A673 (cell line): ENCODE measurements at regions not wholly inside any gene's neighbourhood (a gene's known extent, or its start where the extent isn't known, plus 50 kb on each side); places are given as distances from the start of the nearest gene placed in this dataset.

ENCODE experiments used
- CTCF ChIP-seq: fragments of 300-800, 200-600 bp; sonication (generic); conservative IDR thresholded peaks from 2 replicates; pipeline ENCODE4 v1.5.1; 2017; ENCODE audit warnings: low read depth, mild to moderate bottlenecking, antibody characterized with exemption, low read length, moderate library complexity, mixed read lengths
- EZH2 ChIP-seq: fragments of 200-600 bp; sonication (generic); IDR thresholded peaks from 2 replicates; pipeline ENCODE4 v1.6.1; 2017; ENCODE audit warnings: borderline replicate concordance, low read depth, mild to moderate bottlenecking, mixed read lengths, antibody characterized with exemption, low read length; ENCODE audit not compliant: poor library complexity, severe bottlenecking

- no peak for TF ChIP-seq CTCF
- TF ChIP-seq EZH2: no peak
Observed at GRCh38 chr1:189866606-189867005, 611.1 kb downstream of the BRINP3 start.
